HG03571 (cell line): ENCODE measurements at regions not wholly inside any gene's neighbourhood (a gene's known extent, or its start where the extent isn't known, plus 50 kb on each side); places are given as distances from the start of the nearest gene placed in this dataset.
"Not testable (repeated sequence)": the region's sequence is repeated elsewhere in the genome, so short reads cannot be mapped to it uniquely, and the experiment has no call there.

Experiments used
- ATAC-seq: cut with Tn5 transposase; IDR thresholded peaks from one replicate; pipeline ENCODE4 v1.9.1; 2021; ENCODE audit not compliant: unreplicated experiment

- no peak for ATAC-seq
These were observed 295.4 kb upstream of the RIOK2 start for GRCh38 chr5:97478483-97478882.

- ATAC-seq = no peak
These were observed 297.3 kb upstream of the RIOK2 start for GRCh38 chr5:97480313-97480712.

- no peak for ATAC-seq
These were observed 305.1 kb upstream of the RIOK2 start for GRCh38 chr5:97488126-97488668.

- no peak for ATAC-seq
These were observed 306.2 kb upstream of the RIOK2 start for GRCh38 chr5:97489010-97489840.

GRCh38 chr5:97494465-97494864 lies 311.4 kb upstream of the RIOK2 start:
- ATAC-seq = no peak

GRCh38 chr5:97495301-97495700 lies 312.3 kb upstream of the RIOK2 start:
- no peak for ATAC-seq

- ATAC-seq = no peak
These were observed 313.0 kb upstream of the RIOK2 start for GRCh38 chr5:97496037-97496436.

GRCh38 chr5:97498657-97499056 lies 315.6 kb upstream of the RIOK2 start:
- no peak for ATAC-seq

GRCh38 chr5:97499605-97500004 lies 316.6 kb upstream of the RIOK2 start:
- ATAC-seq = no peak

GRCh38 chr5:97501286-97501964 lies 318.4 kb upstream of the RIOK2 start:
- no peak for ATAC-seq

- ATAC-seq = no peak
These were observed 318.9 kb upstream of the RIOK2 start for GRCh38 chr5:97501965-97502305.

GRCh38 chr5:97508864-97509263 lies 325.8 kb upstream of the RIOK2 start:
- ATAC-seq = no peak

GRCh38 chr5:97519565-97519964 lies 336.5 kb upstream of the RIOK2 start:
- ATAC-seq = not testable (repeated sequence)

- not testable (repeated sequence) for ATAC-seq
These were observed 340.3 kb upstream of the RIOK2 start for GRCh38 chr5:97523336-97523735.

- no peak for ATAC-seq
These were observed 342.7 kb upstream of the RIOK2 start for GRCh38 chr5:97525780-97526179.

- no peak for ATAC-seq
These were observed 345.9 kb upstream of the RIOK2 start for GRCh38 chr5:97528941-97529340.

- ATAC-seq = no peak
These were observed 346.4 kb upstream of the RIOK2 start for GRCh38 chr5:97529354-97529985.

GRCh38 chr5:97531549-97531948 lies 348.5 kb upstream of the RIOK2 start:
- ATAC-seq = peak; percentile 94

GRCh38 chr5:97534166-97534565 lies 351.1 kb upstream of the RIOK2 start:
- peak; percentile 57 for ATAC-seq

- no peak for ATAC-seq
These were observed 353.6 kb upstream of the RIOK2 start for GRCh38 chr5:97536683-97537082.

- ATAC-seq = no peak
These were observed 355.9 kb upstream of the RIOK2 start for GRCh38 chr5:97538912-97539311.

- no peak for ATAC-seq
These were observed 358.8 kb upstream of the RIOK2 start for GRCh38 chr5:97541864-97542263.
